Fibroblast of skin of abdomen (primary cell): ENCODE measurements at regions not wholly inside any gene's neighbourhood (a gene's known extent, or its start where the extent isn't known, plus 50 kb on each side); places are given as distances from the start of the nearest gene placed in this dataset.

Experiments used
- DNase-seq: peaks from one replicate; pipeline ENCODE4 v3.0.0-alpha.2; 2013

DNA sequence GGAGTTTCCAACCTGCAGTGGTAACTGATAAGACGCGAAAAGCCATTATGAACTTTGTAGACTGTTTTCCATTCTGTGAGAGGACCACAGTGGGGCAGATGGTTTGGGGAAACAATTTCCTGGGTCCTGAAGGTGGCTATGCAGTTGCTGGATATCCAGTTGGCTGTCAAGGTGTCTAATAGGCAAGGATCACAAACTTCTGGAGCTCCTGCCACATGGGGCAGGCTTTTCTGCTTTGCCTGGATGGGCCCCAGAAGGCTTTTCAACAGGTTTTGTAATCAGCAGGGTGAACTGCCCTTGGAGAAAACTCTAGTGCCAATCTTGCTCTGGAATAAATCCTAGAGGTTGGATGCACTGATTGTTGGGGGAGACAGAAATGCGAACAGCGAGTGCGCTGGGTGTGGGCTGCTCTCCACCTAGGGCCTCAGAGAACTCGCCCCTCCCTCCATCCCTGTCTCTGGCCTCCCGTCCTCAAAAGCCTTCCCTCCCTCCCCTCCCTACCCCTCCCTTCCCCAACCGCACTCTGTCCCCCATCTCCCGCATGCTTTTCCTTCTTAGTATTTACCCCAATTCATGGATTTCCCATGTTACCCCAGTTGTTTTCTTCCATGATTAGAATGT lies 210.3 kb upstream of the USP24 start:
- no peak for DNase-seq

DNA sequence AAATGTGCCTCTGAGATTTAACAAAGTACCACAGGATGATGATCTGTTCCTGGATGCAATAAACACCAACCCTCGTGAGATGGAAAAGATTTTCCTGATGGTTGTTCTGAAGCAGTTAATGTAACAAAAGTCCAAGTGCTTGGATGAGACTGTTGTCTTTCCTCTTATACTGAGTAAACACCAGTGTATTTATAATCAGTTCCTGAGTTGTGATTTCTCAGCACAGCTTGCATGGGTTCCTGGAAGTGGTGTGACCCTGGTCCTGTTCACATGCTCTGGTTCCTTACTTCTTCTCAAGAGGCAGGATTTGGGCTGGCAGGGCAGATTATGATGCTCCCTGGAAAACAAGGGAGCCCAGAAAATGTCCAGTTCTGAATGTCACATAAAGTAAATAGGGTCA lies 208.2 kb upstream of the USP24 start:
- DNase-seq = no peak

DNA sequence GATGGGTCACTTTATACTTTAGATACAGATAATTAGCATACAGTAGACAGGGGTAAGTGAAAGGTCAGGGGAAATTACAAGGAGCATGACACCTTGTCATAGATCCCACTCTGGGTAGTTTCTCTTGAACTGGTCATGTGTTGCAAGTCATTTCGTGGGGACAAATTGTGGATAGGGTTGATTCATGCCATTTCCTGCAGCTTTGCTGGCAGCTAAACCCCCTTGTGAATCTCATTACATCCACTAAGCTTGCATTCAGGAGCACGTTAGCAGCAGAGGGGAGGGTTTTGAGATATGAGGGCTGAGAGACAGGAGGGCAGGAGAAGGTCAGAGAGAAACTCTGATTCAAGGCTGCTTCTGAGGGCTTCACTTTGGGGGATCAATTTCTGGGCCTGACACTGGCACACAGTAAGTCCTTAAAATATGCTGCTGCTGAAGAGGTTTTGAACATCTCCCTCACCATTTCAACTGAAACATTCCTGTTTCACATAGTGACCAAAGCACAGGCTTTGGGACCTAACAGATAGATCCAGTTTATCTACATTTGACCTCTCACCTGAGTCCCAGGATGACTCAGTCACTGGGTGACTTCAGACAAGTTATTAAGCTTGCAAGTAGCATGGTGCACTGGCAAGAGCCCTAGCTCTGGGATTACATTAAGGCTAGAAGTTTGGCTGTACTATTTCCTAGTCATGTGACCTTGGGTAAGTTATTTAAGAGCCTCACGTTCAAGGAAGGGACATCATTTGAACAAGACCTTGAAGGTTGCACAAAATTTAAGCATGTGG lies 206.0 kb upstream of the USP24 start:
- DNase-seq = peak; percentile 45

- DNase-seq = peak; percentile 30
Measured at GRCh38 chr1:55420026-55420425, 204.9 kb upstream of the USP24 start.

DNA sequence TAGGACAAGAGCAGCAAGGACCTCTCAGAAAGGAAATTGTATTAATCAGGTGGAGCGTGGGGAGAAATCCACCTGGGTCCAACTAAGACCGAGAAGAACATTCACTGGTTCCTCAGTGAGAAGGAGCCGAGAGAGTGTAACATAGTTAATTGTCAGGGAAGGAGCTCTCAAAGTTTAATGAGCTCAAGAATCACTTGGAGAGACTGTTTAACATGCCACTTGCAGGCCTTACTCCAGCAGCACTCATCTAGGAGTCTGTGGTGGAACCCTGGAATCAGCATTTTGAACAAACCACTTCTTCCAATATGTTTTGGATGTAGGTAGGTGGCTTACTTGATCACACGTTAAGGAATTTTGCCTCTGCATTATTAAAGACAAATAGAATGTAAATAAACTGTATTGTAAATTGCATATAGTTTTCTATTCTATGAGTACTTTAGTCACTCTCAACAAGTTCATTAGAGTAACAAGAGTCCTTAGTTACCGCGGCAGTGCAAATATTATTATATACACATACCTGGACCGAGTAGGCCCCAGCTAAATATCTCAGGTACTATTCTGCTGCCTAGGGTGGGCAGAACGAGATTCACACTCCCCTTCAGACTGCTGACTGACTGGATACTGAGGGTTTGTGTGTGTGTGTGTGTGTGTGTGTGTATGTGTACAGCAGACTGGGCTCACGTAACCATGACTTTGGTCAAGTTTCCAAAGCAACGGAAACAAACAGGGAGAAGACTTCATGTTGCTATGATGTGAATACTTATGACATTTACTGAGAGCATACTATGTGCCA lies 203.2 kb upstream of the USP24 start:
- DNase-seq = no peak

DNA sequence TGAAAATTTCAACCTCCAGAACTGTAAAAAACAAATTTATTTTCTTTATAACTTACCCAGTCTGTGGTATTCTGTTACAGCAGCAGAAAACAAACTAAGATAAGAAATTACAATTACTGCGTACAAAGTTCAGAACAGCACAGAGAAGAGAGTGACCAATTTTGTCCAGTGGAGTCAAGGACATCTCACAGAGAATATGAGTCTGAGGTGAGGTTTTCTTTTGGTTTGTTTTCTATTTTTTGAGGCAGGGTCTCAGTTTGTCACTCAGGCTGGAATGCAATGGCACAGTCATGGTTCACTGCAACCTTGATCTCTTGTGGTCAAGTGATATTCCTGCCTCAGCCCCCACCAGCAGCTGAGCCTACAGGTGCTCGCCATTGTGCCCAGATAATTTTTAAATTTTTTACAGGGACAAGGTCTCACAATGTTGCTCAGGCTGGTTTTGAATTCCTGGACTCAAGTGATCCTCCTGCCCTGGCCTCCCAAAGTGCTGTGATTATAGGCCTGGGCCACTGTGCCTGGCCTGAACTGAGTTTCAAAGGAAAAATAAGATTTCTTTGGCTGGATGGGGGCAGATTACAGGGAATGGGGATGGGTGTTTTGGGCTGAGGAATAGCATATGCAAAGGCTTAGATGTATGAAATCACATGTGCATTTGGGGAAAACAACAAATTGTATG lies 201.1 kb upstream of the USP24 start:
- DNase-seq = no peak

DNA sequence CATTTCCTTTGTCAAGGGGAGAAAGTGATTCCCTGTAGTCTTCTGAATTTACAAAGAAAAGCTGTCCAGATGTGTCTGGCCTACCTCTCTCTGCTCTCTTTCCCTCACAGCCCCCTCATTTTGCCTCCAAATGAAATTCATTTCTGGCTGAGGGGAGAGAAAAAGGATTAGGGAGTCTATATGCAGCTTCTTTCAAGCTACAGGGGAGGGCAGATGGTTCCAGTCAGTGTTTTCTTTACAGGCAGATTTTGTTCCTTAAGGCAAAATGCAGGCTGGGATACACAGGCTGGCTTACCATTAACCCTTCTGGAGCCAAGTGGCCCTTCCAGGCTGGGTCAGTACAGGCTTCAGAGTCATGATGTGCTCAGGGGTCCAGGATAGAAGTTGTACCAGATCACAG lies 198.1 kb upstream of the USP24 start:
- no peak for DNase-seq

DNA sequence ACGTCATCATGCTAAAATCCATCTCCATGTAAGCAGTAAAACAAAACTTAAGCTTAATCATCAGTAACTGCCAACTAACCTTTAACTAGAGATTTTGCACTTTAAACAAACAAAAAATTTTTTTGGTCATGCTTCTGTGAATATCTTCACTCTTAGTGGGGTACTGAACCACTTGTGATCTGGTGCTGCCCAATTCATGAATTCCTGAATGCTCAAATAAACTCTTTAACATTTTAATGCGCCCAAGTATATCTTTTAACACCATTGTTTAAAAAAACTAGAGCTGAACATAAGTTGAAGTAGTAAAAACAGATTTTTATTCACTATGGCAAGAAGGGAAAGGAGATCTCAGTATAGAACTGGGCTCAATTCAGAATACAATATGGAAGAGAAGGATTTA lies 196.9 kb upstream of the USP24 start:
- DNase-seq = no peak

DNA sequence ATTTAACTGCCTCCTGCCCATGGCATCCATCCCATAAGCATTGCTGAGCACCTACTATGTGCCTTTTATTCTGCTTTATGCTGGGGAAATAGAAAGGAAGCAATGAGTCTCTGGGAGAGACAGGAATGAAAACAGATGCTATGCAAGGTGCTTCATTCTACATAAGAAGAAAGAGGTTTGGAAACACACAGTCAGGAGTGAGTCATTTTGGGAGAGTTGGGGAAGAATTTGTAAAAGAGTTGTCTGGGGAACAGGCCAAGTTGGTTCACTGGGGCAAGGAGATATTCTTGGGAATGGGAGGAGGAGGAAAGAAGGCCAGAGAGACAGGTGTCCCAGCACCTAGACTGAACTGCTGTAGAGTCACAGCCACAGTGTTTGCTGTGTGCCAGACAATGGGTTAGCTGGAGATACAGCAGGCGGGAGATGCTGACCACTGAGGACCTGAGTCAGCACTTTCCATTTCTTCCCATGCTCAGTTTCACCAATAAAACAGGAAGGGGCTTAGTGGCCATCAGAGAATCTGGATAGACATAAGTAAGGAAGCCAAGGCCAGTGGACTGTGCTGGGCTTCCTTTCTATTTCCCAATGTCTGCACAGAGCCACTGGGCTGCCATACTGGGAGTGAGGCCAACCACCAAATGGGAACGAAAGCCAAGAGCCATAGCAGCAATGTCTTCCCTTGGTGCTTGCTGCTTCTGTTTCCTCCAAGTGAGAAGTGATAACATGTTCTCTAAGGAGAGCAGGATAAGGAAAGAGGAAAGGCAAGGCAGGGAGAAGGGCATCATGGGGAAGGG lies 187.7 kb upstream of the USP24 start:
- DNase-seq = peak; percentile 62

- peak; percentile 79 for DNase-seq
Measured at GRCh38 chr1:55402142-55402541, 187.0 kb upstream of the USP24 start.

DNA sequence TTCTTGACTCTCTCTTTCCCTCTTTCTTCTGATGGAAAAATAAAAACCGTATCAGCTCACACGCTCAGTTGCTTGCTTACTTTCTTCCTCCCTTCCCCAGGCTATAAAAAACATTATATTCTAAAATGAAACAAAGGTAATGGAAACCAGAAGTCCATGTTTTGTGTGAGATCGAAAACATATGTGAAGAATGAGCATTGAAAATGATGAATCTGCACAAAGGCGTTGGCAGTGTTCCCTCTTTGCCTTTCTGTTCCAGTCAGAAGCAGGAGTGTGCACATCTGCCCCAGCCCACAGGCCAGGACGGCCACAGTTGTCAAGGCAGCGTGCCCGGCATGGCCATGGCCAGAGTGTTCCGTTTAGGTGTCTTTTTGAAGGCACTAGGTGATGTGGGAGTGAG lies 185.3 kb upstream of the USP24 start:
- peak; percentile 85 for DNase-seq

DNA sequence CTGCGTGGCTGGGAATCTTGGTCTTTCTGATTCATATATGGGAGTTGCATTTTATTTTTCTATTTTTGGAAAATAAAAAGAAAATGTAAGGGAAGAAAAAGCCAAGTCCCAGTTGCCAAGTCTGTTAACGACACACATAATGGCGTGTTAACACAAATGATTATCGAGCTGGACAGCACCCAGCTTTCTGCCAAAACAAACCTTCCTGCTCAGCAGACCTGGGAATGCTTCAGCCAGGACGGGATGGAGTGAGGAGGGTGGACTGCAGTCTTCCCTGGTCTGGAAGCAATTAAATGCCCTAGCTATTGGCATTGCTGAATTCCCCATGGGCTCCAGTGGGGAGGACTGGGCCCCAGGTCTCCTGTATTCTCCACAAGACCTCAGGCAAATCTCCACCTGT lies 184.2 kb upstream of the USP24 start:
- peak; percentile 20 for DNase-seq

- DNase-seq = no peak
Measured at GRCh38 chr1:55396381-55396891, 181.3 kb upstream of the USP24 start.

GRCh38 chr1:55388960-55389359 lies 173.8 kb upstream of the USP24 start:
- DNase-seq = no peak

DNA sequence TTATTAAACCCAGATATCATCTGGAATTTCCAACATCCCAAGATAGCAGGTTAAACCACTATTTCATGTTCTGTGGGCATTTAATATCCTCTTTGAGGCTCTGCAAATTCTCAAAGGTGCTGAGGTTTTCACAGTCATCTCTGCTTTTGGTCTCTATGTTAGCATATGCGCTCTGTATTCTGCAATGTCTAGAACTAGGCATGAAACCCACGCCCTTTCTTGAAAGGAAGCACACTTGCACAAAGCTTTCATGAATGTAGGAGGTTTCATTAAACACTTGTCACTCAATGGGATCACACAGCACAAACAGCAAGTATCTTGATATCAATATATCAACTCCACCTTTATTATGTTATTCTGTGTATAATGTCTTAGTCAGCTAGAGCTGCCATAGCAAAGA lies 172.0 kb upstream of the USP24 start:
- no peak for DNase-seq

DNA sequence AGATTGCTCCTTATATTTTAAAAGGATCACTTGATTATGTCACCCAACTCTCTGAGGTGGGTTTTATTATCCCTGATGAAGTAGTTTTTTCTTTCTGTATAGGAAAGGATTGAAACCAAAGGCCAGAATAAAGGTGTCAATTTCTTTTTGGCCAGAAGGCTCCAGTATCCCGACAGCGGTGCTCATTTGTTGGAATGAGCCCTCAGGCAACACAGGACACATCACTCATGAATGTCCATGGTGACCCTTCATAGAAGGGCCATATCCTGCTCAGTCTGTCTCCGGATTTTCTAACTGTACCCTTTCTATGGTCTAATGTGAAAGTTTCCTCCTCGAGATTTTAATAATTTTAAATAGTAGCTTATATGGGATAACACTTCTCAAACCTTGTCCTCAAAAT lies 171.3 kb upstream of the USP24 start:
- DNase-seq = no peak

DNA sequence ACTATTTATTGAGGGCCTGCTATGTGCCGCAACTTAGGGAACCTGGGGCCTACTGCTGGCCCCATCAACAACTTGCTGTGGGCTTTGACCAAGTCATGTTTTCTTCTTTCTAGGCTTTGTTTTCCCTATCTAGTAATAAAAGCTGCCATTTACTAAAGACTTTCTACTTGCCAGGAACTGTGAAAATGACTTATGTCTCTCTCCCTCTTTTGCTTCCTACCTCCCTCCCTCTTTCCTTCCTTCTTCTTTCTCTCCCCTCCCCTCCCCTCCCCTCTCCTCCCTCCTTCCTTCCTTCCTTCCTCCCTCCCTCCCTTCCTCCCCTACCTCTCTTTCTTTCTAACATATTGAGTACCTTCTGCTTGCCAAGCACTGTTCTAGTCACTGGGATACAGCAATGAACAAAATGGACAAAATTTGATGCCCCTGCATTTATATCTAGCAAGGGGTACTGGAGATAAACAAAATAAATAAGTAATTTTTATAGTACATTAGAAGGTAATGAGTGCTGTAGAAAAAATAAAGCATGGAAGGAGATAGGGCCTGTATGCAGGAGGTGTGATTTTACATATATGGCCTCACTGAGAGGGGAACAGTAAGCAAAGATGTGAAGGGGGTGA lies 170.3 kb upstream of the USP24 start:
- no peak for DNase-seq

DNA sequence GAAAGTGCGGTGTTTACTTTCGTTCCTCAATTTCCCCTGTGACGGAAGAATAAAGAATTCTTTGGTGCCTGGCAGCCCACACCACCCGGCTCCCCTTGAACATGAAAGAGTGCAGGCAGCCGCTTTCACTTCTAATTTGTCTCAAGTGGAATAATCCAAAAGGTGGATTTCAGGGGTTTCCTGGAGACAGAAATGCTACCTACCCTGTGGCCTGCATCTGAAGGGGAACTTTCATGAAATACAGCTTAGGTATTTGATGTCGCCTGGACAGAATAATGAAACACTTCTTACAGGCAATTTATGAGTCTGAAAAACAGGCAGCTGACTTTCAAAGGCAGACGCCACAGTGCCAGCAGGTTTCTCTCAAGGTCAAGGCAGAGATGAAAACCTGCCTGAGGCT lies 169.5 kb upstream of the USP24 start:
- no peak for DNase-seq

DNA sequence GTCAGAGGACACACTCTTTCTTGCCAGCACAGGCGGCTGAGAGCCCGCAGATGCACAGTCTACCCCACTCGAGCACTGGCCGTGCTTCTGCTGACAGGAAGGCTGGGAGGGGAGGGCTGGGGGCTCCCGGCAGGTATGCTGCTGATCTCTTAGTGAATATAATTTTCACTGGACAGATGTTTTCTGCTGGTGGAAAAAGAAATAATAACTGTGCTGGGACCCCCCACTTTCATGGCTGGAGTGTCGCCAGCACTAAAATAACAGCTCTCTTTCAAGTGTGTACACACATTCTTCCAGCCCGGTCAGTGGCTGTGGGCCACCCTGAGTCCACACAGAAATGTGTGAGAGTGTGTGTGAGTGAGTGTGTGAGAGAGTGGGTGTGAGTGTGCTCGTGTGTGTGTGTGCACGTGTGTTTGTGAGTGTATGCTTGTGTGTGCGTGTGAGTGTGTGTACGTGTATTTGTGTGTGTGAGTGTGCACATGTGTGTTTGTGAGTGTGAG lies 167.7 kb upstream of the USP24 start:
- no peak for DNase-seq

DNA sequence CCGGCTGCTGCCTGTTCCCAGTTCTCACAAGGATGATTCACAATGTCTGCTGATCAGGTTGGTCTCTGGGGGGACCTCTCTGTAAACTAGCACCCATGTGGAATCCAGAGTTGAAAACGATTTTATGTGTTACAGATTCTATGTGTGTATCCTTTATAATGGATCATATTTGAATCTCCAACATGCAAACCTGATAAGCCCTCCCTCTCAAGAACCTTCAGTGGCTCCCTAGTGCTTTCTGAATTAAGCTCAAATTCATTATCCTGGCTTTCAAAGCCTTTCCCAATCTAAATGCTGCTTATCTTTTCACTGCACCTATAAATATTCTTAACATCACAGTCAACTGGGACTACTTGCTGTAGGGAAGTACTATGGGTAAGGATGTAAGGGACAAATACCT lies 166.8 kb upstream of the USP24 start:
- no peak for DNase-seq

GRCh38 chr1:55381491-55381890 lies 166.3 kb upstream of the USP24 start:
- DNase-seq = no peak
